ENCODE measurements at regions not wholly inside any gene's neighbourhood (a gene's known extent, or its start where the extent isn't known, plus 50 kb on each side); places are given as distances from the start of the nearest gene placed in this dataset.

GRCh38 chr9:2992427-2992826, 148.5 kb upstream of the PUM3 start:
- ATAC-seq = no peak
- TF ChIP-seq FOXJ3 (CRISPR knock-in tag; IDR thresholded peaks at IDR 0.05; ENCODE audit: borderline replicate concordance) = no peak
- TF ChIP-seq ZNF263 (CRISPR knock-in tag; IDR thresholded peaks at IDR 0.05; ENCODE audit: low read depth) = no peak
- no peak for TF ChIP-seq ZNF396 (CRISPR knock-in tag; IDR thresholded peaks at IDR 0.05; ENCODE audit: borderline replicate concordance)
- no peak for TF ChIP-seq ZNF532 (CRISPR knock-in tag; IDR thresholded peaks at IDR 0.05; ENCODE audit: borderline replicate concordance)
- TF ChIP-seq ZNF317 (CRISPR knock-in tag; IDR thresholded peaks at IDR 0.05; ENCODE audit: borderline replicate concordance, low read depth) = no peak
- no peak for TF ChIP-seq MAX (CRISPR knock-in tag; IDR thresholded peaks at IDR 0.05)
- TF ChIP-seq NFE2L1 (CRISPR knock-in tag; IDR thresholded peaks at IDR 0.05) = no peak
- TF ChIP-seq KAT7 (CRISPR knock-in tag; IDR thresholded peaks at IDR 0.05; ENCODE audit: borderline replicate concordance) = no peak
- TF ChIP-seq ZBTB43 (CRISPR knock-in tag; IDR thresholded peaks at IDR 0.05) = no peak
- no peak for TF ChIP-seq FOXK1 (CRISPR knock-in tag; IDR thresholded peaks at IDR 0.05)
- no peak for TF ChIP-seq MLX (CRISPR knock-in tag; IDR thresholded peaks at IDR 0.05)
- TF ChIP-seq PRRX2 (CRISPR knock-in tag; IDR thresholded peaks at IDR 0.05) = no peak
- no peak for DNase-seq (ENCODE audit: low spot score)
- Mint-ChIP-seq H3K4me1 (peaks cover 9% of the 10 kb centered on the region), H3K4me3 (no peak overlapping the region), H3K9me3 (no peaks in the 10 kb centered on the region), H3K36me3 (no peaks in the 10 kb centered on the region), H3K27me3 (ENCODE audit: low read depth) (no peaks in the 10 kb centered on the region), H3K27ac (no peak overlapping the region)
- ChIA-PET CTCF (interaction anchor here (1.1 kb wide), 1 partner anchor 190 kb away, joined by 3 read pairs; no protein-coding TSS in a partner anchor), POLR2A (interaction anchor here (1.1 kb wide), 1 partner anchor 19 kb away, joined by 3 read pairs; no protein-coding TSS in a partner anchor)

- ATAC-seq (no peak), DNase-seq (ENCODE audit: low spot score) (no peak)
- no peak overlapping the region for H3K27ac Mint-ChIP-seq
- ChIA-PET CTCF (interaction anchor here (0.7 to 1.2 kb wide), 4 partner anchors 15 to 191 kb away, joined by 3 read pairs; no protein-coding TSS in a partner anchor), POLR2A (interaction anchor here (1.5 kb wide), 1 partner anchor 31 kb away, joined by 3 read pairs; no protein-coding TSS in a partner anchor)
- H3K4me3 Mint-ChIP-seq = no peak overlapping the region
- no peaks in the 10 kb centered on the region for H3K27me3 Mint-ChIP-seq (ENCODE audit: low read depth)
- H3K36me3 Mint-ChIP-seq = no peaks in the 10 kb centered on the region
- no peak for TF ChIP-seq NR2C2 (CRISPR knock-in tag; IDR thresholded peaks at IDR 0.05)
- TF ChIP-seq CREB1 (CRISPR knock-in tag; IDR thresholded peaks at IDR 0.05) = no peak
- no peak for TF ChIP-seq PRDM15 (CRISPR knock-in tag; IDR thresholded peaks at IDR 0.05)
- TF ChIP-seq ZNF423 (CRISPR knock-in tag; IDR thresholded peaks at IDR 0.05) = no peak
- no peak for TF ChIP-seq ATF3 (CRISPR knock-in tag; conservative IDR thresholded peaks at IDR 0.05)
- no peaks in the 10 kb centered on the region for H3K9me3 Mint-ChIP-seq
- H3K4me1 Mint-ChIP-seq = peaks cover 9% of the 10 kb centered on the region
These were observed 147.4 kb upstream of the PUM3 start for GRCh38 chr9:2991292-2991691.

All from WTC11 (cell line).